ENCODE measurements at regions not wholly inside any gene's neighbourhood (a gene's known extent, or its start where the extent isn't known, plus 50 kb on each side); places are given as distances from the start of the nearest gene placed in this dataset.

DNA sequence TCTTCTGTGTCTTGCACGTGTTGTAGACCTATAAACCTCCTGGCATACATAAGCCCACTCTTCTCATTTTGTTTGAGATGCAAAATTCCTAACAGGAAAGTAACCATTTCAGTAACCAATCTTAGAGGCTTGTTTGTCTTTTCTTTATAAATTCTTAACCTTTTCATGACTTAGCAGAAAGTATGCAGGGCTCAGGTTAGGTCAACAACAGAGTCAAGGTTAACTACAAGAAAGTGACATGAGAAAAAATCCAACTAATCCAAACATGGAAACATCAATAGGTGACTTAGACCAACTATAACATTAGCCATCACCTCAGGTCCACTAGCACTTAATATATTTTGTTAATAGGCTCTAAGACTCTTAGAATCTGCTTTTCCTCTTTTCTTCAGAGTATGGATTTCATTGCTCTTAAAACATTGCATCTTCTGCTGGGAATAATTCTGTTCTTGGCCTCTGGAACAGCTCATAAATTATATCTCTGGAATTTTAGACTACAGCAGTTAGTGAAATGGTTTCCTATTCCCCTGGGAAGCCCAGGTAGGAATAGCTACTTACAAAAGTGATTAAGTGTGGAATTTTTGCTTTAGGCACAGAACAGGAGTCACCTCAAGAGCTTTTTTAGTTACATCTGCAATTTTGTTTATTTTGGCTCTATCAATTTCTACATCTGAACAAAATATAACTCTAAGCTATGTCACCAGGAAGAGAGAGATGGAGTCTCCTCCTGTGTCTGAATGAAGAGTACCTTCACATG lies 155.3 kb upstream of the ANKRD55 start:
- no peak overlapping the region for H3K4me3 ChIP-seq (ENCODE audit: low read depth, low read length)
- TF ChIP-seq, protein P1, sequence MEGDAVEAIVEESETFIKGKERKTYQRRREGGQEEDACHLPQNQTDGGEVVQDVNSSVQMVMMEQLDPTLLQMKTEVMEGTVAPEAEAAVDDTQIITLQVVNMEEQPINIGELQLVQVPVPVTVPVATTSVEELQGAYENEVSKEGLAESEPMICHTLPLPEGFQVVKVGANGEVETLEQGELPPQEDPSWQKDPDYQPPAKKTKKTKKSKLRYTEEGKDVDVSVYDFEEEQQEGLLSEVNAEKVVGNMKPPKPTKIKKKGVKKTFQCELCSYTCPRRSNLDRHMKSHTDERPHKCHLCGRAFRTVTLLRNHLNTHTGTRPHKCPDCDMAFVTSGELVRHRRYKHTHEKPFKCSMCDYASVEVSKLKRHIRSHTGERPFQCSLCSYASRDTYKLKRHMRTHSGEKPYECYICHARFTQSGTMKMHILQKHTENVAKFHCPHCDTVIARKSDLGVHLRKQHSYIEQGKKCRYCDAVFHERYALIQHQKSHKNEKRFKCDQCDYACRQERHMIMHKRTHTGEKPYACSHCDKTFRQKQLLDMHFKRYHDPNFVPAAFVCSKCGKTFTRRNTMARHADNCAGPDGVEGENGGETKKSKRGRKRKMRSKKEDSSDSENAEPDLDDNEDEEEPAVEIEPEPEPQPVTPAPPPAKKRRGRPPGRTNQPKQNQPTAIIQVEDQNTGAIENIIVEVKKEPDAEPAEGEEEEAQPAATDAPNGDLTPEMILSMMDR (conservative IDR thresholded peaks at IDR 0.05; ENCODE audit: low read depth, low read length), result no peak
- no peak for DNase-seq (ENCODE audit: low read depth)

DNA sequence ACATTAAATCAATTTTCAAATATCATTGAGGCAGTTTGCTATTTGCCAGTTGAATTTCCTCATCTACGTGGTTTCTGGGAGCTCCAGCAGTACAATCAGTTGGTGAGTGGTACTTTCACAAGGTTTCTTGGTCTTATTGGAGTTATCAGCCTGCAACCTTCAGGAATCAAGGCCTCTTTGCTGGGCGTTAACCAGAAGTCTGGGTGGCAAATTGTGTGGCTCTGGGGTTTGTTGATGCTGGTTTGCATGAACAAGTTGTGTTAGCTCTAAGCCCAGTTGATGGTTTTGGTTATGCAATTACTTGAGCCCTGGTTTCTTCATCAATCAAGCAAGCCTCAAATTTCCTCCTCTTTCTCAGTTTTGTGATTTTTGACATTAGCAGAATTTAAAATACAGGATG lies 152.9 kb upstream of the ANKRD55 start:
- DNase-seq (ENCODE audit: low read depth), result no peak
- TF ChIP-seq, protein P1 (conservative IDR thresholded peaks at IDR 0.05; ENCODE audit: low read depth, low read length), result no peak
- H3K4me3 ChIP-seq (ENCODE audit: low read depth, low read length), result no peak overlapping the region

DNA sequence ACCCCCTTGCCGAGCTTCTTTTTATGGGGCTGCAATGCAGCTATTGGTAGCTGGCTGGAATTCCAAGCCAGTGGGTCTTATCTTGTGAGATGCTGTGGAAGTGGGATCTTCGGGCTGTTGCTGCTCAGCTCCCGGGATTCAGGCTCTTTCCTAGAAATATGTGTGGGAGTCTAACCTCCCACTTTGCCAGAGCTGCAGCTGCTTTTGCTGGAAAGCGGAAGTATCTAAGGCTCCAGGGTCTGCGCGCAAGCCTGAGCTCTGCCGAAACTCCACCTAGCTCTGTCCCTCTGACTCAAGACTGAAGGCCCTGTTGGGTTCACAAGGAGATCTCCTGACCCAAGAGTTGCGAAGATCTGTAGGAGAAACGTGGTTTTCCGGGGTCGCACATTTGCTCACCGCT lies 151.1 kb upstream of the ANKRD55 start:
- TF ChIP-seq, protein P1 (conservative IDR thresholded peaks at IDR 0.05; ENCODE audit: low read depth, low read length), result no peak
- DNase-seq (ENCODE audit: low read depth), result no peak
- no peak overlapping the region for H3K4me3 ChIP-seq (ENCODE audit: low read depth, low read length)

DNA sequence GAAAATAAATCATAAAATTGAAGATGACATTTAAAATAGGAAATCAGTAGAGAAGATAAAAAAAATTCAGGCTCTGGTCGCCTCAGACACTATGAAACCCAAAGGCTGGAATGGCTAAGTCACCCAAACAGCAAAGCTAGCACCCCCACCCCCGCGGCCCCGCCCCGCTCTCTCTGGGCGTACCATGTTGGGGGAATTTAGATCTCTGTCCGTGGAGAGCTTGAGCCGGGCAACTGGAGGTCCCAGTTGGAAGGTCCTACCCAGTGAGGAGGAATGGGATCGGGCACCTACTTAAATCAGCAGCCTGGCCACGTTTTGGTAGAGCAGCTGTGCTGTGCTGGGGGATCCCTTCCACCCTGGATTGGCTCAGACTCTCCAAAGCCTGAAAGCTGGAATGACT lies 150.6 kb upstream of the ANKRD55 start:
- H3K4me3 ChIP-seq (ENCODE audit: low read depth, low read length), result no peak overlapping the region
- TF ChIP-seq, protein P1 (conservative IDR thresholded peaks at IDR 0.05; ENCODE audit: low read depth, low read length), result no peak
- no peak for DNase-seq (ENCODE audit: low read depth)

DNA sequence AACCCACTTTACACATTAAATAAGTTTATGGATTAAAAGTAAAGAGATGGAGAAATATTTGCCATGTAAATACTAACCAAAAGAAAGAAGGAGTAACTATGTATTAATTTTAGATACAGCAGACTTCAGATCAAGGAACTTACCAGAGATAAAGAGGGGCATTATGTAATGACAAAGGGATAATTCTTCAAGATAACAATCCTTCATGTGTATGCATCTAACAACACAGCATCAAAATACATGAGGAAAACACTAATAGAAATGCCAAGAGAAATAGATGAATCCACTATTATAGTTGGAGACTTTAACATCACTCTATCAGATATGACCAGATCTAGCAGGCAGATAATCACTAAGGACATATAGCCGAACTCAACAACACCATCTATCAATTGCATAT lies 149.8 kb upstream of the ANKRD55 start:
- TF ChIP-seq, protein P1 (conservative IDR thresholded peaks at IDR 0.05; ENCODE audit: low read depth, low read length), result no peak
- H3K4me3 ChIP-seq (ENCODE audit: low read depth, low read length), result no peak overlapping the region
- DNase-seq (ENCODE audit: low read depth), result no peak

DNA sequence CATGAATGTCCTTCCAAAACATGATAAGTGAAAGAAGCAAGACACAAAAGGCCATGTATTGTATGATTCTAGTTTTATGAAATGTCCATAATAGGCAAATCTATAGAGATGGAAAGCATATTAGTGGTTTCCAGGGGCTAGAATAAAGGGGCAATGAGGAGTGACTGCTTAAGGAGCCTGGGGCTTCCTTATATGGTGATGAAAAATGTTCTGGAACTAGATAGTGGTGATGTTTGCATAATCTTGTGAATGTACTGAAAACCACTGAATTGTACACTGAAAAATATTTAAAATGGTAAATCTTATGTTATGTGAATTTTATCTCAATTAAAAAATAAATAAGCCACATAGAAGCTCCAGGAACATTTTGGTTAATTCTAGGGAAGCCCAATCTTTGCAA lies 144.4 kb upstream of the ANKRD55 start:
- no peak overlapping the region for H3K4me3 ChIP-seq (ENCODE audit: low read depth, low read length)
- TF ChIP-seq, protein P1 (conservative IDR thresholded peaks at IDR 0.05; ENCODE audit: low read depth, low read length), result no peak
- peak; percentile 34 for DNase-seq (ENCODE audit: low read depth)

DNA sequence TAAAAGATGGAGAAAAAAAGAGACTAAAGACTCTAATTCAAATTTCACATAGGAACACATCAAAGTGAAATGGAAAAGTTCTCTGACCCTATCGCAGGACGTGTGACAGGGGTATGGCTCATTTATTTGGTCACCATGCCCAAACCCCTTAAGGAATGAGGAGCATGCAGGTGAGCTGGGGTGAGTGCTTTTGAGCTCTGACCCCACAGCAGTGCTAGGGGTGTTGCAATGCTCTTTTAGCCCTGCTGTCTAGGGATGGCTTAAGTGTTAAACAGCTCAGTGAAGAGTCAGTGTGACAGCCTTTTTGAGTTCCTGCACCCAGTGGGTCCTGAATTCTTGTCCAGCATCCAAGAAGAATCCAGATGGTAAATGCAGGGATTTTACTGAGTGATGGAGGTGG lies 143.0 kb upstream of the ANKRD55 start:
- DNase-seq (ENCODE audit: low read depth), result no peak
- no peak overlapping the region for H3K4me3 ChIP-seq (ENCODE audit: low read depth, low read length)
- TF ChIP-seq, protein P1 (conservative IDR thresholded peaks at IDR 0.05; ENCODE audit: low read depth, low read length), result no peak
